PC-9 (cell line): ENCODE measurements at regions not wholly inside any gene's neighbourhood (a gene's known extent, or its start where the extent isn't known, plus 50 kb on each side); places are given as distances from the start of the nearest gene placed in this dataset.

Experiments
- CTCF ChIP-seq: fragments of 200-600 bp; sonication (generic); conservative IDR thresholded peaks from 2 replicates; pipeline ENCODE4 v1.6.1; 2017; ENCODE audit warnings: mixed run types, antibody characterized with exemption, mild to moderate bottlenecking, moderate library complexity
- EZH2 ChIP-seq: fragments of 200-600 bp; sonication (generic); IDR thresholded peaks from 2 replicates; pipeline ENCODE4 v1.8.0; 2017; ENCODE audit warnings: antibody characterized with exemption, low read depth

GRCh38 chr11:92401520-92401919 is 176.9 kb downstream of the FAT3 start:
- TF ChIP-seq CTCF = no peak
- no peak for TF ChIP-seq EZH2
